Fibroblast of mammary gland (primary cell): ENCODE measurements at regions not wholly inside any gene's neighbourhood (a gene's known extent, or its start where the extent isn't known, plus 50 kb on each side); places are given as distances from the start of the nearest gene placed in this dataset.
A peak's percentile ranks its signal among the peaks of the same experiment; 100 is the strongest.

Experiments
- DNase-seq: peaks from one replicate; pipeline ENCODE4 v3.0.0-alpha.2; 2010; ENCODE audit warnings: low read depth
- H3K4me3 ChIP-seq: 2 replicates; pipeline ENCODE4 v1.5.1; 2011; ENCODE audit warnings: low read depth, mild to moderate bottlenecking, low read length, moderate library complexity; ENCODE audit not compliant: control insufficient read depth
- CTCF ChIP-seq: conservative IDR thresholded peaks from 2 replicates; pipeline ENCODE4 v1.5.1; 2011; ENCODE audit warnings: low read depth, low read length, inconsistent platforms; ENCODE audit not compliant: control insufficient read depth, insufficient read depth

DNA sequence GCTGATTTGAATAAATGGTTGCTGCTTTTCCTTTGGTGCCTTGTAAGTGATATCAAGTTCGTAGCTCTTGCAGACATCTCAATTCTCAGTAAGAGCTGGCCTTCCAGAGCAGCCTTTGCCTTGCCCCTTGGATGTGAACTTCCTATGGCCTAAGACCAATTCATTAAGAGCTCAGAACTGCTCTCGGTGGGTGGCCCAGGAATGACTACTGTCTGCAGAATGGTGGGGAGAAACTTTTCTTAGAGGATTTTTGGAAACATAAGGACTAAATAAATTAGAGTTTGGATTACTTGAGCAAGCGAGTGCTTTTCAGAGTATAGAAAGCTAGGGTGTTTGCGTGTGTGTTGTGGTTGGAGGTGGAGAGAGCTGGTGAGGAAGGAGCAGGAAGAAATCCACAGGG lies 306.4 kb upstream of the TBX3 start:
- no peak for TF ChIP-seq CTCF
- no peak overlapping the region for H3K4me3 ChIP-seq
- no peak for DNase-seq

DNA sequence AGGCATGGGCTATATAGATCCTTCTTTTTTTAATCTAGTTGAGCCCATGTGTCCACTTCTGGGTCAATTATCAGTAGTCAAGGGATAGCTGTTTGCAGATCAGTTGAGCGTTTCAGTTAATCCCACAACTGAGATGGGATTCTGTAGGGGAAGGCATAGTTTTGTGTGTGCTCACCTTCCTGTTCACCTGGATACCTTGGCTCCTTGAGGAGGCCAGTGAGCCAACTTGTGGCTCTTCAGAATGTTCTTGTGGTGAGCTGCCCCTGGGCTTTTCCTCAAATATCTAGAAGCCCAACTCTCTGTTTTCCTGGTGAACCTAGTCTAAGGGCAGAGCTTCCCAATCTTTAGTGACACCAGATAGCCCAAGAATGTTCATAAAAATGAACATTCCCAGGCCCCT lies 302.9 kb upstream of the TBX3 start:
- no peak for TF ChIP-seq CTCF
- H3K4me3 ChIP-seq = no peak overlapping the region
- DNase-seq = no peak

DNA sequence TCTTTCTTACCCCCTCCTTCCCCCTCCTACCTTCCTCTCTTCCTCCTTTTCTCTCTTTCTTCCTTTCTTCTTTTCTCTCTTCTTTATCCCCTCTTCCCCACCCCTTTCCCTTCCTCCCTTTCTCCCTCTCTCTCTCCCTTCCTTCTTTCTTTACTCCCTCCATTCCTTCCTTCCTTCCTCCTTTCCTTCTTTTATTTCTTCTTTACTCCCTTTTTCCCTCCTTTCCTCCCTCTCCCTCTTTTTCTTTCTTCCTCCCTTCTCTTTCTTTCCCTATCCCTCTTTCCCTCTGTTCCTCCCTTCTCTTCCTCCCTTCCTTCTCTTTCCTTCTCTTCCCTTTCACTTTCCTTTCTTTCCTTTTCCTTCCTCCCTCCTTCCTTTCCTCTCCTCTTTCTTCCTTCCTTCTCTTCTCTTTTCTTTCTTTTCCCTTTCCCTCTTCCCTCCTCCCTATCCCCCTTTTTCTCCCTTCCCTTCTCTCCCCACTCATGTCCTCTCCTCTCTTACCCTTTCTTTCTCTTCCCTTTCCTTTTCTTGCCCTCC lies 302.3 kb upstream of the TBX3 start:
- no peak overlapping the region for H3K4me3 ChIP-seq
- DNase-seq = no peak
- TF ChIP-seq CTCF = no peak

DNA sequence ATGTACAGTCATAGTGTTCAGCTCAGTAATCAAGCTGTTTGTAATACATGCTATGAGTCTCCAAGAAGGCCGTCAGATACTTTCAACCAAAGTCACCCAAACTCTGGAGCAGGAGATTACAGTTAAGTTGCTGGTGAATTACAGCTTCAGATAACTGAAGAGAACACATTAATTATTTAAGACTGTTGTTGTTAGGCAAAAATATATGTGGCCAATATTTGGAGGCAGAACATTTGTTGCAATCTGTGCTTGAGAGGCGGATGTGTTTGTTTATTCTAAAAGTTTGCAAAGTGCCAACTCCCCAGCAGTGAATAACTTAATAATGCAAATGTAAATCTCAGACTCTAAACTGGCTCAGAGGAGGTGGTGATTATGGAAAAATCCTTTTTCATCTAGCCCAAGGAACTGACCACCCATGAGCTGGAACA lies 300.7 kb upstream of the TBX3 start:
- no peak overlapping the region for H3K4me3 ChIP-seq
- no peak for DNase-seq
- no peak for TF ChIP-seq CTCF

GRCh38 chr12:114982760-114983159 lies 298.8 kb upstream of the TBX3 start:
- TF ChIP-seq CTCF = no peak
- DNase-seq = peak; percentile 25
- no peak overlapping the region for H3K4me3 ChIP-seq

DNA sequence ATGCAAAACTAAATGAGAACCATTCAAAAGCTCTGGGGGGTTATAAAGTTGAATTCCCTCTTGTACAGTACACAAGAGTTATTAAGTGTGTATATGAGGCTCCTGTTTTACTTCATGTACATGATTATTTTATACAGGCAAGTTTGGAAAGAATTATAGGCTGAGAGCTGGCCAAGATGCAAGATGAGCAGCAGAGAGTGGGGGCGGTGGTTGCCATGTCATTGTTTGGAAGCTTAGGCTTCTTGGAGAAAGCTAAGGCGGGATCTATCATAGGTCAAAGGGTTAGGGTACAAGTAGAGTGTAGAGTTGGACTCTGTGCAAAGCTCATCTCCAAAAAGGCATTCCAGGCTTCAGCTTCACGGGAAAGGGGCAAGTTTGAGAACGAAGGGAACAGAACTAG lies 297.1 kb upstream of the TBX3 start:
- no peak for TF ChIP-seq CTCF
- H3K4me3 ChIP-seq = no peak overlapping the region
- DNase-seq = peak; percentile 56

GRCh38 chr12:114976959-114977358 lies 293.0 kb upstream of the TBX3 start:
- no peak overlapping the region for H3K4me3 ChIP-seq
- TF ChIP-seq CTCF = no peak
- peak; percentile 90 for DNase-seq
